AG09319 (cell line): ENCODE measurements at regions not wholly inside any gene's neighbourhood (a gene's known extent, or its start where the extent isn't known, plus 50 kb on each side); places are given as distances from the start of the nearest gene placed in this dataset.

Experiments used
- DNase-seq: peaks from one replicate; pipeline ENCODE4 v3.0.0-alpha.2; 2010; ENCODE audit warnings: low read depth; ENCODE audit errors: extremely low read depth
- CTCF ChIP-seq: IDR thresholded peaks from 2 replicates; pipeline ENCODE4 v1.5.1; 2011; ENCODE audit warnings: low read depth, mild to moderate bottlenecking, inconsistent platforms, low read length, moderate library complexity

- no peak for DNase-seq
- TF ChIP-seq CTCF = no peak
Measured at GRCh38 chr5:135237748-135238103, 161.3 kb downstream of the MACROH2A1 start.

- DNase-seq = no peak
- no peak for TF ChIP-seq CTCF
Measured at GRCh38 chr5:135236908-135237747, 161.9 kb downstream of the MACROH2A1 start.

- TF ChIP-seq CTCF = no peak
- no peak for DNase-seq
Measured at GRCh38 chr5:135236228-135236907, 162.7 kb downstream of the MACROH2A1 start.

GRCh38 chr5:135235551-135236227 is 163.3 kb downstream of the MACROH2A1 start:
- DNase-seq = no peak
- TF ChIP-seq CTCF = no peak

GRCh38 chr5:135234666-135235401 is 164.2 kb downstream of the MACROH2A1 start:
- DNase-seq = no peak
- no peak for TF ChIP-seq CTCF

- DNase-seq = no peak
- no peak for TF ChIP-seq CTCF
Measured at GRCh38 chr5:135234242-135234641, 164.8 kb downstream of the MACROH2A1 start.
